ENCODE measurements at regions not wholly inside any gene's neighbourhood (a gene's known extent, or its start where the extent isn't known, plus 50 kb on each side); places are given as distances from the start of the nearest gene placed in this dataset.

DNA sequence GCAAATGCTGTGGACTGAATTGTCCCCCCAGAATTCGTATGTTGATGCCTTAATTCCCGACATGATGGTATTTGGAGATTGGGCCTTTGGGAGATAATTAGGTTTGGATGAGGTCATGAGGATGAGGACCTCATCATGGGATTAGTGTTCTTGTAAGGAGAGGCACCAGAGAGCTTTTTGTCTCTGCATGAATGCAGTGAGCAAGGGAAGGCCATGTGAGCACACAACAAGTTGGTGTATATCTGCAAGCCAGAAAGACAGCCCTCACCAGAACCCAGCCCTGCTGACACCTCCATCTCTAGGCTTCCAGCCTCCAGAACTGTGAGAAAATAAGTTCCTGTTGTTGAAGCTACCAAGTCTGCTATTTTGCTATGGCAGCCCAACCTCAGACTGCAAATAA, 51.9 kb upstream of the SMCO2 start:
- Histone ChIP-seq H3K27me3 (ENCODE audit: insufficient read depth, poor library complexity, severe bottlenecking) (no peaks in the 10 kb centered on the region), H3K27ac (replicated peaks) (no peak overlapping the region), H3K4me3 (replicated peaks; ENCODE audit: insufficient read depth, low read length) (no peak overlapping the region)
- TF ChIP-seq SPI1 (IDR thresholded peaks at IDR 0.05; ENCODE audit: borderline replicate concordance, low read depth) (no peak), CTCF (IDR thresholded peaks at IDR 0.05; ENCODE audit: insufficient read depth, low read length) (no peak), POLR2AphosphoS5 (IDR thresholded peaks at IDR 0.05; ENCODE audit: low read depth) (no peak), GABPA (IDR thresholded peaks at IDR 0.05; ENCODE audit: low read depth) (no peak)
- TF ChIP-seq, protein P1, sequence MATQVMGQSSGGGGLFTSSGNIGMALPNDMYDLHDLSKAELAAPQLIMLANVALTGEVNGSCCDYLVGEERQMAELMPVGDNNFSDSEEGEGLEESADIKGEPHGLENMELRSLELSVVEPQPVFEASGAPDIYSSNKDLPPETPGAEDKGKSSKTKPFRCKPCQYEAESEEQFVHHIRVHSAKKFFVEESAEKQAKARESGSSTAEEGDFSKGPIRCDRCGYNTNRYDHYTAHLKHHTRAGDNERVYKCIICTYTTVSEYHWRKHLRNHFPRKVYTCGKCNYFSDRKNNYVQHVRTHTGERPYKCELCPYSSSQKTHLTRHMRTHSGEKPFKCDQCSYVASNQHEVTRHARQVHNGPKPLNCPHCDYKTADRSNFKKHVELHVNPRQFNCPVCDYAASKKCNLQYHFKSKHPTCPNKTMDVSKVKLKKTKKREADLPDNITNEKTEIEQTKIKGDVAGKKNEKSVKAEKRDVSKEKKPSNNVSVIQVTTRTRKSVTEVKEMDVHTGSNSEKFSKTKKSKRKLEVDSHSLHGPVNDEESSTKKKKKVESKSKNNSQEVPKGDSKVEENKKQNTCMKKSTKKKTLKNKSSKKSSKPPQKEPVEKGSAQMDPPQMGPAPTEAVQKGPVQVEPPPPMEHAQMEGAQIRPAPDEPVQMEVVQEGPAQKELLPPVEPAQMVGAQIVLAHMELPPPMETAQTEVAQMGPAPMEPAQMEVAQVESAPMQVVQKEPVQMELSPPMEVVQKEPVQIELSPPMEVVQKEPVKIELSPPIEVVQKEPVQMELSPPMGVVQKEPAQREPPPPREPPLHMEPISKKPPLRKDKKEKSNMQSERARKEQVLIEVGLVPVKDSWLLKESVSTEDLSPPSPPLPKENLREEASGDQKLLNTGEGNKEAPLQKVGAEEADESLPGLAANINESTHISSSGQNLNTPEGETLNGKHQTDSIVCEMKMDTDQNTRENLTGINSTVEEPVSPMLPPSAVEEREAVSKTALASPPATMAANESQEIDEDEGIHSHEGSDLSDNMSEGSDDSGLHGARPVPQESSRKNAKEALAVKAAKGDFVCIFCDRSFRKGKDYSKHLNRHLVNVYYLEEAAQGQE (IDR thresholded peaks at IDR 0.05; ENCODE audit: insufficient replicate concordance, low read depth) = no peak
- no peak for DNase-seq (ENCODE audit: low read depth in 1 of 2, low spot score in 1 of 2)

- TF ChIP-seq SPI1 (IDR thresholded peaks at IDR 0.05; ENCODE audit: borderline replicate concordance, low read depth) (no peak), GABPA (IDR thresholded peaks at IDR 0.05; ENCODE audit: low read depth) (no peak), CTCF (IDR thresholded peaks at IDR 0.05; ENCODE audit: insufficient read depth, low read length) (no peak), POLR2AphosphoS5 (IDR thresholded peaks at IDR 0.05; ENCODE audit: low read depth) (no peak)
- TF ChIP-seq, protein P1 (IDR thresholded peaks at IDR 0.05; ENCODE audit: insufficient replicate concordance, low read depth) = no peak
Measured at GRCh38 chr12:27396216-27396815, 50.2 kb upstream of the SMCO2 start.

More at GRCh38 chr12:27396216-27396815, 50.2 kb upstream of the SMCO2 start:
- Histone ChIP-seq H3K27ac (replicated peaks) (no peak overlapping the region), H3K27me3 (ENCODE audit: insufficient read depth, poor library complexity, severe bottlenecking) (no peaks in the 10 kb centered on the region), H3K4me3 (replicated peaks; ENCODE audit: insufficient read depth, low read length) (no peak overlapping the region)
- DNase-seq (ENCODE audit: low read depth in 1 of 2, low spot score in 1 of 2) = peak in 1 of 2 experiments; percentile 23
